ENCODE measurements at regions not wholly inside any gene's neighbourhood (a gene's known extent, or its start where the extent isn't known, plus 50 kb on each side); places are given as distances from the start of the nearest gene placed in this dataset.

- no peak for DNase-seq (ENCODE audit: low read depth in 2 of 2)
Measured at GRCh38 chr2:234199996-234200395, 149.5 kb downstream of the SPP2 start.

GRCh38 chr2:234198976-234199375 is 148.5 kb downstream of the SPP2 start:
- DNase-seq (ENCODE audit: low read depth in 2 of 2): no peak

- DNase-seq (ENCODE audit: low read depth in 2 of 2): no peak
Measured at GRCh38 chr2:234195516-234195915, 145.0 kb downstream of the SPP2 start.

GRCh38 chr2:234193977-234194563 is 143.6 kb downstream of the SPP2 start:
- no peak for DNase-seq (ENCODE audit: low read depth in 2 of 2)

- DNase-seq (ENCODE audit: low read depth in 2 of 2): no peak
Measured at GRCh38 chr2:234191819-234192407, 141.4 kb downstream of the SPP2 start.

GRCh38 chr2:234189786-234190300 is 139.3 kb downstream of the SPP2 start:
- DNase-seq (ENCODE audit: low read depth in 2 of 2): no peak

GRCh38 chr2:234189230-234189629 is 138.7 kb downstream of the SPP2 start:
- no peak for DNase-seq (ENCODE audit: low read depth in 2 of 2)

- DNase-seq (ENCODE audit: low read depth in 2 of 2): no peak
Measured at GRCh38 chr2:234187646-234188174, 137.2 kb downstream of the SPP2 start.

- no peak for DNase-seq (ENCODE audit: low read depth in 2 of 2)
Measured at GRCh38 chr2:234181121-234181520, 130.6 kb downstream of the SPP2 start.

- no peak for DNase-seq (ENCODE audit: low read depth in 2 of 2)
Measured at GRCh38 chr2:234179031-234179363, 128.5 kb downstream of the SPP2 start.

GRCh38 chr2:234178330-234179030 is 128.0 kb downstream of the SPP2 start:
- DNase-seq (ENCODE audit: low read depth in 2 of 2): peak in 1 of 2 donors; percentile 54

- no peak for DNase-seq (ENCODE audit: low read depth in 2 of 2)
Measured at GRCh38 chr2:234175649-234176048, 125.1 kb downstream of the SPP2 start.

GRCh38 chr2:234174742-234175141 is 124.2 kb downstream of the SPP2 start:
- no peak for DNase-seq (ENCODE audit: low read depth in 2 of 2)

- DNase-seq (ENCODE audit: low read depth in 2 of 2): no peak
Measured at GRCh38 chr2:234172532-234172931, 122.0 kb downstream of the SPP2 start.

- no peak for DNase-seq (ENCODE audit: low read depth in 2 of 2)
Measured at GRCh38 chr2:234172066-234172465, 121.6 kb downstream of the SPP2 start.

GRCh38 chr2:234171666-234172065 is 121.2 kb downstream of the SPP2 start:
- DNase-seq (ENCODE audit: low read depth in 2 of 2): no peak

- no peak for DNase-seq (ENCODE audit: low read depth in 2 of 2)
Measured at GRCh38 chr2:234169674-234170073, 119.2 kb downstream of the SPP2 start.

GRCh38 chr2:234168605-234169570 is 118.4 kb downstream of the SPP2 start:
- peak in 1 of 2 donors; percentile 82 for DNase-seq (ENCODE audit: low read depth in 2 of 2)

- no peak for DNase-seq (ENCODE audit: low read depth in 2 of 2)
Measured at GRCh38 chr2:234166531-234166930, 116.0 kb downstream of the SPP2 start.

GRCh38 chr2:234165421-234165820 is 114.9 kb downstream of the SPP2 start:
- no peak for DNase-seq (ENCODE audit: low read depth in 2 of 2)

All from dermis microvascular lymphatic vessel endothelial cell (primary cell).